ENCODE measurements at regions not wholly inside any gene's neighbourhood (a gene's known extent, or its start where the extent isn't known, plus 50 kb on each side); places are given as distances from the start of the nearest gene placed in this dataset.

DNA sequence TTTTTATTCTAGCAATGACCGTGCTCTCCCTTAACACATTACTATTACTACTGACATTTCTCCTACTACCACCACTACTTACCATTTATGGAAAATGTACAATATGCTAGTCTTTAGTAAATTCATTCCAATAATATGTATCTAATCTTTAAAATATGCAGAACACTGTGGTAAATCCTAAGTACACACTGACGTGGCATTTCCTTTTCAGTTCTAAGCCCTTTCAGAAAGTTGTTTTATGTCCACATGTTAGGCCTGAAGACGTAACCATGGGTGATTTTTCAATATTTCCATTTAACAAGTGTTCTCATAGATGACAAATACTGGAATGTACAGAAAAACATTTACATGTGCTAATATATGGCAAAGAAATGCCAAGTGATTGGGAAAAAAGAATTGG lies 268.6 kb upstream of the SLIT2 start:
- no peak overlapping the region for H3K4me3 ChIP-seq (ENCODE audit: low read depth, low read length)
- TF ChIP-seq, protein P1, sequence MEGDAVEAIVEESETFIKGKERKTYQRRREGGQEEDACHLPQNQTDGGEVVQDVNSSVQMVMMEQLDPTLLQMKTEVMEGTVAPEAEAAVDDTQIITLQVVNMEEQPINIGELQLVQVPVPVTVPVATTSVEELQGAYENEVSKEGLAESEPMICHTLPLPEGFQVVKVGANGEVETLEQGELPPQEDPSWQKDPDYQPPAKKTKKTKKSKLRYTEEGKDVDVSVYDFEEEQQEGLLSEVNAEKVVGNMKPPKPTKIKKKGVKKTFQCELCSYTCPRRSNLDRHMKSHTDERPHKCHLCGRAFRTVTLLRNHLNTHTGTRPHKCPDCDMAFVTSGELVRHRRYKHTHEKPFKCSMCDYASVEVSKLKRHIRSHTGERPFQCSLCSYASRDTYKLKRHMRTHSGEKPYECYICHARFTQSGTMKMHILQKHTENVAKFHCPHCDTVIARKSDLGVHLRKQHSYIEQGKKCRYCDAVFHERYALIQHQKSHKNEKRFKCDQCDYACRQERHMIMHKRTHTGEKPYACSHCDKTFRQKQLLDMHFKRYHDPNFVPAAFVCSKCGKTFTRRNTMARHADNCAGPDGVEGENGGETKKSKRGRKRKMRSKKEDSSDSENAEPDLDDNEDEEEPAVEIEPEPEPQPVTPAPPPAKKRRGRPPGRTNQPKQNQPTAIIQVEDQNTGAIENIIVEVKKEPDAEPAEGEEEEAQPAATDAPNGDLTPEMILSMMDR (conservative IDR thresholded peaks at IDR 0.05; ENCODE audit: low read depth, low read length), result no peak
- DNase-seq (ENCODE audit: low read depth), result no peak

DNA sequence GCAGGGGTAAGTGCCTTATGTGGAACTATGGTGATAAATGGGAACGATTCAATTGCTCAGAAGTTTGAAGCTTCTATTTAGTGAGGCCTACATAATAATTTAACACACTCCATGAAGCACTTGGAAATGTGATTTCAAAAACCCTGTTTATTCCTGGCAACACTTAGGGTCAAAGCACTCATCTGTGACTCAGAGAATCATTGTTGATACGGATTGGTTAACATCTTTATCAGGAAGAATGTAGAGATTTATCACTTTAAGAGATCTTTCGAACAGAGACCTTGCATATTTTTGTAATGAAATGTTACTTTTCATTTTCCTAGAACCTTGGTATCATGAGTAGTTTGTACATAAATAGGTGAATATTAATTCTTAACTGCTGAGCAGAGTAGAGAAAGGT lies 269.1 kb upstream of the SLIT2 start:
- no peak for DNase-seq (ENCODE audit: low read depth)
- TF ChIP-seq, protein P1 (conservative IDR thresholded peaks at IDR 0.05; ENCODE audit: low read depth, low read length), result no peak
- no peak overlapping the region for H3K4me3 ChIP-seq (ENCODE audit: low read depth, low read length)

DNA sequence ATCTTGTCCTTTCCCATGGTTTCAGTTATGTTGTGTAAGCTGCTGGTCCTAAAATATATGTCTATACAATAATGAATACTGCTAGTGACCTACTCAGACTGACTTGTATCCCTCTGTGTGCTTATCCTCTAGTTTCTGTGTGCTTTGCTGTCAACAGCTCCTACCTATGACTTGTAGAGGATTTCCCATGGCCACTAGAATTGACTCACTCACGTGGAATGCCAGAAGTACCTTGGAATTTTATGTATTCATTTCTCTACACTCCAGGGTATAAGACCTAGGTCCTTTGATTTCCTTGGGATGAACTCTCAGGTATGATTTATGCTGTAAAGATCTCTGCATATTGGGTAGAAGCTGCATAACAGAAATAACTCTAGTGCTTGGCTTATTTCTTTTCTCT lies 279.9 kb upstream of the SLIT2 start:
- no peak overlapping the region for H3K4me3 ChIP-seq (ENCODE audit: low read depth, low read length)
- peak; percentile 51 for DNase-seq (ENCODE audit: low read depth)
- TF ChIP-seq, protein P1 (conservative IDR thresholded peaks at IDR 0.05; ENCODE audit: low read depth, low read length), result no peak

DNA sequence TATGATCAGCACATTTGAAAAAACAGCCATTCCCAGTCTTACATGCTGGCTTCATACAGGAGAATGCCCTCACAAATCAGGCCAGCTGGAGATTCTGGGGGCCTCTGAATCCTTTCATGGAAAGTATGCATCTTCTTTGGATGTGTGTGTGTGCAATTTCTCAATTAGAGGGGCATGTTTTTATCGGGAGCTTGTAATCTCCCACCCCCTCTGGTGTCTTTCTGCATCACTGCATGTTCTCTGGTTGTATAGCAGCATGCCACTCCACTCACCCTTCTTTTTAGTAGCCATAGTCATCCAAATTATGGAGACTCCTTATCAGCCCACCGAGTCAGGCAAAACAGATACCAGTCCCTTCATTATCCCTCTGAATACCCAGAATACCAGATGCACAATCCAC lies 282.2 kb upstream of the SLIT2 start:
- H3K4me3 ChIP-seq (ENCODE audit: low read depth, low read length), result no peak overlapping the region
- no peak for DNase-seq (ENCODE audit: low read depth)
- TF ChIP-seq, protein P1 (conservative IDR thresholded peaks at IDR 0.05; ENCODE audit: low read depth, low read length), result peak; percentile 11

DNA sequence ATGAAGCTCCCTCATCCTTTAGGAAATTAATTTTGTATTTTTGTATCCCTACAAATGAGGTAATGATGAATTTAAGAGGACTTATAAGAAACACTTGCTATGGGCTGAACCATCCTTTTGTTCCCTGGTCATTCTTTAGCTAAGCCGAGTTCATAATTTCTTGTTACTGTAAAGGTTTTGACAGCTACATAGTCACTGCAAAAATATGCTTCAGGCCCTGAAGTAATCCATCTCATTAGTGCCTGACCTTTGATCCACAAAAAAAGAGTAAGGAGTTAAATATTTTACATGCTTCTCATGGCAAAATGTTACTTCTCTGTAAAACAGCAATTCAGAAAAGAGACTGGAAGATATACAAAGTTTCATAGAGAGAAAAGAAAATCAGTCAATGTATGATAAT lies 290.6 kb upstream of the SLIT2 start:
- TF ChIP-seq, protein P1 (conservative IDR thresholded peaks at IDR 0.05; ENCODE audit: low read depth, low read length), result no peak
- DNase-seq (ENCODE audit: low read depth), result no peak
- H3K4me3 ChIP-seq (ENCODE audit: low read depth, low read length), result no peak overlapping the region

DNA sequence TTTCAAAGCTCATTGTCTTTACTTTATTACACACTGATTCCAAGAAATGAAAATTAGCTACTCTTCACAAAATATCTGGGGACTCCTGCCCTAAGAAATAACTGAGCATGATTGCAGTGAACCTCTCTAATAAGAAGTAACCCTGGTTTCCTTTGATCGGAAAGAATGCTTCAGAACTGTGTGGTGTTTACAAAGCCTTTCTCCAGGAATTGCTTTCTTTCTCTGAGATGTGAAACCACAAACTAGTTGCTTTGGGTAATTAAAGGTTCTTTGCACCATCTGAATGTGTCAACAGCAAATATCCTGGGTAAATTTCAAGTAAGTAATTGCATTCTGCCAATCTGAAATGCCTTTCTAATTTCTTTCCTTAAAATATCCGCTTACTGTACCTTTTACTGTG lies 292.9 kb upstream of the SLIT2 start:
- no peak overlapping the region for H3K4me3 ChIP-seq (ENCODE audit: low read depth, low read length)
- TF ChIP-seq, protein P1 (conservative IDR thresholded peaks at IDR 0.05; ENCODE audit: low read depth, low read length), result no peak
- no peak for DNase-seq (ENCODE audit: low read depth)

DNA sequence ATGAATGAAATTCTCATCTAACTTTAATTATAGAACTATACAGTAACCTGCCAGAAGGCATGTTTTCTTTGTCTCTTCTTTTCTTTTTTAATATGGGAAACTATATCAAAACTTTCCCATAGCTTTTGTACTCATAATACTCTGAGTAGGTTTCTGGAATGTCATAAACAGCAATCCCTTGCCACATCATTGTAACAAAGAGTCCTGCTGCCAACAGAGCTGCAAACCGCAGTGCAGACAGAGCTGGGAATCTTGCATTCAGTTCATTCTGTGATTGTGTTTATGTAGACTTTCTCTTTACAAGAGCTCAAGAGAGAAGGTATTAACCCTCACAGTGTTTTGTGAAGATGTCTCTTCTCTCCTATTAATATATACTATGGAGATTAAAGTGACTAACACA lies 304.4 kb upstream of the SLIT2 start:
- no peak for DNase-seq (ENCODE audit: low read depth)

More for the DNA sequence above, 304.4 kb upstream of the SLIT2 start:
- TF ChIP-seq, protein P1 (conservative IDR thresholded peaks at IDR 0.05; ENCODE audit: low read depth, low read length), result no peak
- no peak overlapping the region for H3K4me3 ChIP-seq (ENCODE audit: low read depth, low read length)
